ACC112 (cell line): ENCODE measurements at regions not wholly inside any gene's neighbourhood (a gene's known extent, or its start where the extent isn't known, plus 50 kb on each side); places are given as distances from the start of the nearest gene placed in this dataset.

ENCODE experiments used
- H2AFZ ChIP-seq: fragments of 200-600 bp; sonication (generic); one replicate; pipeline ENCODE4 v1.6.0; 2017; ENCODE audit warnings: antibody characterized with exemption, low read length; ENCODE audit not compliant: unreplicated experiment
- H3K27ac ChIP-seq: fragments of 200-600 bp; sonication (generic); 2 replicates; pipeline ENCODE4 v1.5.1; 2014; ENCODE audit warnings: low read depth, mild to moderate bottlenecking, antibody characterized with exemption, low read length, moderate library complexity
- H3K27me3 ChIP-seq: fragments of 200-600 bp; sonication (generic); 2 replicates; pipeline ENCODE4 v1.6.1; 2014; ENCODE audit warnings: mild to moderate bottlenecking, antibody characterized with exemption, low read length, moderate library complexity, mixed read lengths; ENCODE audit not compliant: insufficient read depth
- H3K36me3 ChIP-seq: fragments of 200-600 bp; sonication (generic); 2 replicates; pipeline ENCODE4 v1.6.1; 2016; ENCODE audit warnings: mild to moderate bottlenecking, antibody characterized with exemption, low read length, moderate library complexity, mixed read lengths; ENCODE audit not compliant: insufficient read depth
- H3K4me1 ChIP-seq: fragments of 200-600 bp; sonication (generic); one replicate; pipeline ENCODE4 v1.6.1; 2016; ENCODE audit warnings: low read length, mixed read lengths; ENCODE audit not compliant: insufficient read depth, unreplicated experiment, control insufficient read depth
- H3K4me3 ChIP-seq: fragments of 200-600 bp; sonication (generic); 2 replicates; pipeline ENCODE4 v1.5.1; 2014; ENCODE audit warnings: mild to moderate bottlenecking, low read depth, low read length
- H3K79me2 ChIP-seq: fragments of 200-600 bp; sonication (generic); one replicate; pipeline ENCODE4 v1.6.0; 2016; ENCODE audit warnings: low read length; ENCODE audit not compliant: control insufficient read depth, unreplicated experiment, insufficient read depth

- Histone ChIP-seq H3K4me1 (no peaks in the 10 kb centered on the region), H3K4me3 (no peak overlapping the region), H3K36me3 (no peaks in the 10 kb centered on the region), H3K27me3 (no peaks in the 10 kb centered on the region), H3K79me2 (no peaks in the 10 kb centered on the region), H3K27ac (no peak overlapping the region), H2AFZ (peak overlapping the region; percentile 51)
Measured at GRCh38 chr10:61612450-61612849, 50.3 kb upstream of the CABCOCO1 start.

- H3K27ac ChIP-seq: no peak overlapping the region
- H3K79me2 ChIP-seq: no peaks in the 10 kb centered on the region
- H3K4me1 ChIP-seq: no peaks in the 10 kb centered on the region
- no peak overlapping the region for H2AFZ ChIP-seq
- H3K27me3 ChIP-seq: no peaks in the 10 kb centered on the region
- H3K36me3 ChIP-seq: no peaks in the 10 kb centered on the region
- H3K4me3 ChIP-seq: no peak overlapping the region
Measured at GRCh38 chr10:61612009-61612408, 50.7 kb upstream of the CABCOCO1 start.

GRCh38 chr10:61609701-61610100, 53.0 kb upstream of the CABCOCO1 start:
- Histone ChIP-seq H3K36me3 (no peaks in the 10 kb centered on the region), H3K4me1 (no peaks in the 10 kb centered on the region), H3K79me2 (no peaks in the 10 kb centered on the region), H3K27ac (no peak overlapping the region), H3K4me3 (no peak overlapping the region), H2AFZ (no peak overlapping the region), H3K27me3 (no peaks in the 10 kb centered on the region)

GRCh38 chr10:61608255-61609033, 54.3 kb upstream of the CABCOCO1 start:
- Histone ChIP-seq H3K4me1 (no peaks in the 10 kb centered on the region), H3K27me3 (no peaks in the 10 kb centered on the region), H3K4me3 (no peak overlapping the region), H2AFZ (no peak overlapping the region), H3K79me2 (no peaks in the 10 kb centered on the region), H3K27ac (no peak overlapping the region), H3K36me3 (no peaks in the 10 kb centered on the region)

- Histone ChIP-seq H3K4me3 (no peak overlapping the region), H2AFZ (no peak overlapping the region), H3K36me3 (no peaks in the 10 kb centered on the region), H3K27ac (no peak overlapping the region), H3K4me1 (no peaks in the 10 kb centered on the region), H3K27me3 (no peaks in the 10 kb centered on the region), H3K79me2 (no peaks in the 10 kb centered on the region)
Measured at GRCh38 chr10:61606959-61607907, 55.5 kb upstream of the CABCOCO1 start.

GRCh38 chr10:61605221-61605620, 57.5 kb upstream of the CABCOCO1 start:
- Histone ChIP-seq H3K79me2 (no peaks in the 10 kb centered on the region), H3K4me1 (no peaks in the 10 kb centered on the region), H3K27ac (no peak overlapping the region), H3K36me3 (no peaks in the 10 kb centered on the region), H3K27me3 (no peaks in the 10 kb centered on the region), H2AFZ (no peak overlapping the region), H3K4me3 (no peak overlapping the region)

- H3K4me3 ChIP-seq: no peak overlapping the region
Measured at GRCh38 chr10:61600399-61600798, 62.3 kb upstream of the CABCOCO1 start.

GRCh38 chr10:61594430-61594829, 68.3 kb upstream of the CABCOCO1 start:
- H2AFZ ChIP-seq: no peak overlapping the region
- no peaks in the 10 kb centered on the region for H3K79me2 ChIP-seq
- H3K27ac ChIP-seq: no peak overlapping the region
- no peak overlapping the region for H3K4me3 ChIP-seq
- H3K36me3 ChIP-seq: no peaks in the 10 kb centered on the region
- peaks cover 7% of the 10 kb centered on the region for H3K4me1 ChIP-seq
- H3K27me3 ChIP-seq: no peaks in the 10 kb centered on the region

More at GRCh38 chr10:61600399-61600798, 62.3 kb upstream of the CABCOCO1 start:
- Histone ChIP-seq H2AFZ (no peak overlapping the region), H3K27ac (no peak overlapping the region), H3K27me3 (no peaks in the 10 kb centered on the region), H3K4me1 (no peaks in the 10 kb centered on the region), H3K79me2 (no peaks in the 10 kb centered on the region), H3K36me3 (no peaks in the 10 kb centered on the region)

- H3K36me3 ChIP-seq: no peaks in the 10 kb centered on the region
- peaks cover 10% of the 10 kb centered on the region for H3K4me1 ChIP-seq
- H2AFZ ChIP-seq: no peak overlapping the region
- H3K27ac ChIP-seq: no peak overlapping the region
- H3K27me3 ChIP-seq: no peaks in the 10 kb centered on the region
- no peak overlapping the region for H3K4me3 ChIP-seq
- H3K79me2 ChIP-seq: no peaks in the 10 kb centered on the region
Measured at GRCh38 chr10:61592581-61592980, 70.1 kb upstream of the CABCOCO1 start.

- peak overlapping the region; percentile 48 for H2AFZ ChIP-seq
- H3K79me2 ChIP-seq: no peaks in the 10 kb centered on the region
- no peaks in the 10 kb centered on the region for H3K27me3 ChIP-seq
- no peak overlapping the region for H3K4me3 ChIP-seq
- peaks cover 10% of the 10 kb centered on the region for H3K4me1 ChIP-seq
- H3K27ac ChIP-seq: no peak overlapping the region
- no peaks in the 10 kb centered on the region for H3K36me3 ChIP-seq
Measured at GRCh38 chr10:61589547-61590243, 73.0 kb upstream of the CABCOCO1 start.
